ENCODE measurements at regions not wholly inside any gene's neighbourhood (a gene's known extent, or its start where the extent isn't known, plus 50 kb on each side); places are given as distances from the start of the nearest gene placed in this dataset.

DNA sequence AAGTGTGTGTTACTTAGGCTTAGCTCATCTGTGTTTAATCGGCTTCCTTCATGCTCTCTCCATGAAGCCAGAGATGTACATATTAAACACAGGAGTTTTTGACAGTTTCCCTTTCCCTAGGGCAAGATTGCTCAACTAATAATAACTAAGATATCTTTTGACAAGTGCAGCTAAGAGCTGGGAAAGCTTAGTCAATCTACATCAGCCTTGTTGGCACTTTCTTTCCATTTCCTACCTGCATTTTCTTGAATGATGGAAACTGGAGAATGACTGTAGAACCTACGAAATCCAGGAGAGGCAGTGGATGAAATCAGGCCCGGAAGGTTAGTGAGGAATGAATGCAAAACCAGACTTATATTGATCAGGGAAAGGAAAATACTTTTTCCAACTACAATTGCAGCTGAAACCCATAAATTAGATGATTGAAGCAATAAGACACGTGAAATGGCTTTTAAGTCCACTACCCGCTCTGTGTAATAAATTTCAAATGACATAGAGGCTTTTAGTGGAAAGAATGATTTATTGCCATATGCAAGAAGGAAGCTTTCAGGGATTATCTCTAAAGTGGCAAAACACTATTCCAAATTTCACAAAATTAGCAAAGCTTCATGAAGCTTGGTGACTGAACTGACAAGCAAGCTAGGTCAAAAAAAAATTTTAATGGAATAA, 237.2 kb upstream of the ID4 start:
- no peak overlapping the region for H3K9ac ChIP-seq
- TF ChIP-seq, protein P1, sequence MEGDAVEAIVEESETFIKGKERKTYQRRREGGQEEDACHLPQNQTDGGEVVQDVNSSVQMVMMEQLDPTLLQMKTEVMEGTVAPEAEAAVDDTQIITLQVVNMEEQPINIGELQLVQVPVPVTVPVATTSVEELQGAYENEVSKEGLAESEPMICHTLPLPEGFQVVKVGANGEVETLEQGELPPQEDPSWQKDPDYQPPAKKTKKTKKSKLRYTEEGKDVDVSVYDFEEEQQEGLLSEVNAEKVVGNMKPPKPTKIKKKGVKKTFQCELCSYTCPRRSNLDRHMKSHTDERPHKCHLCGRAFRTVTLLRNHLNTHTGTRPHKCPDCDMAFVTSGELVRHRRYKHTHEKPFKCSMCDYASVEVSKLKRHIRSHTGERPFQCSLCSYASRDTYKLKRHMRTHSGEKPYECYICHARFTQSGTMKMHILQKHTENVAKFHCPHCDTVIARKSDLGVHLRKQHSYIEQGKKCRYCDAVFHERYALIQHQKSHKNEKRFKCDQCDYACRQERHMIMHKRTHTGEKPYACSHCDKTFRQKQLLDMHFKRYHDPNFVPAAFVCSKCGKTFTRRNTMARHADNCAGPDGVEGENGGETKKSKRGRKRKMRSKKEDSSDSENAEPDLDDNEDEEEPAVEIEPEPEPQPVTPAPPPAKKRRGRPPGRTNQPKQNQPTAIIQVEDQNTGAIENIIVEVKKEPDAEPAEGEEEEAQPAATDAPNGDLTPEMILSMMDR (conservative IDR thresholded peaks at IDR 0.05; ENCODE audit: low read depth, low read length) = no peak
- H3K4me3 ChIP-seq (IDR thresholded peaks at IDR 0.05; ENCODE audit: insufficient read depth, low read depth, low read length) = no peak overlapping the region
- H3K36me3 ChIP-seq (ENCODE audit: insufficient read depth) = no peaks in the 10 kb centered on the region
- H3K27me3 ChIP-seq (ENCODE audit: insufficient read depth, low read depth) = no peaks in the 10 kb centered on the region
- no peaks in the 10 kb centered on the region for H3K79me2 ChIP-seq (ENCODE audit: insufficient read depth, low read depth)
- no peaks in the 10 kb centered on the region for H4K20me1 ChIP-seq (ENCODE audit: insufficient read depth)
- no peak overlapping the region for H2AFZ ChIP-seq (ENCODE audit: low read depth)
- H3K4me1 ChIP-seq (ENCODE audit: low read depth, poor library complexity, severe bottlenecking) = no peaks in the 10 kb centered on the region
- H3K27ac ChIP-seq = no peak overlapping the region
- H3K4me2 ChIP-seq = no peak overlapping the region

- TF ChIP-seq, protein P1 (conservative IDR thresholded peaks at IDR 0.05; ENCODE audit: low read depth, low read length) = no peak
- no peaks in the 10 kb centered on the region for H3K4me1 ChIP-seq (ENCODE audit: low read depth, poor library complexity, severe bottlenecking)
These were observed 234.6 kb upstream of the ID4 start for GRCh38 chr6:19602434-19603013.

GRCh38 chr6:19603721-19604120, 233.4 kb upstream of the ID4 start:
- Histone ChIP-seq H3K27ac (no peak overlapping the region), H3K4me2 (no peak overlapping the region)
- TF ChIP-seq, protein P1 (conservative IDR thresholded peaks at IDR 0.05; ENCODE audit: low read depth, low read length) = no peak

More at GRCh38 chr6:19602434-19603013, 234.6 kb upstream of the ID4 start:
- Histone ChIP-seq H3K4me2 (no peak overlapping the region), H4K20me1 (ENCODE audit: insufficient read depth) (no peaks in the 10 kb centered on the region), H3K4me3 (IDR thresholded peaks at IDR 0.05; ENCODE audit: insufficient read depth, low read depth, low read length) (no peak overlapping the region), H3K36me3 (ENCODE audit: insufficient read depth) (no peaks in the 10 kb centered on the region), H3K27ac (no peak overlapping the region), H2AFZ (ENCODE audit: low read depth) (no peak overlapping the region), H3K27me3 (ENCODE audit: insufficient read depth, low read depth) (no peaks in the 10 kb centered on the region), H3K79me2 (ENCODE audit: insufficient read depth, low read depth) (no peaks in the 10 kb centered on the region), H3K9ac (no peak overlapping the region)

GRCh38 chr6:19605624-19606023, 231.5 kb upstream of the ID4 start:
- H3K9ac ChIP-seq = no peak overlapping the region
- no peaks in the 10 kb centered on the region for H3K36me3 ChIP-seq (ENCODE audit: insufficient read depth)
- H3K79me2 ChIP-seq (ENCODE audit: insufficient read depth, low read depth) = no peaks in the 10 kb centered on the region
- H3K4me1 ChIP-seq (ENCODE audit: low read depth, poor library complexity, severe bottlenecking) = peaks cover 14% of the 10 kb centered on the region
- H4K20me1 ChIP-seq (ENCODE audit: insufficient read depth) = no peaks in the 10 kb centered on the region
- H3K27me3 ChIP-seq (ENCODE audit: insufficient read depth, low read depth) = no peaks in the 10 kb centered on the region
- no peak overlapping the region for H3K4me2 ChIP-seq
- no peak overlapping the region for H3K27ac ChIP-seq
- H2AFZ ChIP-seq (ENCODE audit: low read depth) = no peak overlapping the region
- no peak overlapping the region for H3K4me3 ChIP-seq (IDR thresholded peaks at IDR 0.05; ENCODE audit: insufficient read depth, low read depth, low read length)
- TF ChIP-seq, protein P1 (conservative IDR thresholded peaks at IDR 0.05; ENCODE audit: low read depth, low read length) = no peak

More at GRCh38 chr6:19603721-19604120, 233.4 kb upstream of the ID4 start:
- no peaks in the 10 kb centered on the region for H3K36me3 ChIP-seq (ENCODE audit: insufficient read depth)
- no peak overlapping the region for H2AFZ ChIP-seq (ENCODE audit: low read depth)
- no peak overlapping the region for H3K4me3 ChIP-seq (IDR thresholded peaks at IDR 0.05; ENCODE audit: insufficient read depth, low read depth, low read length)
- no peak overlapping the region for H3K9ac ChIP-seq
- H3K4me1 ChIP-seq (ENCODE audit: low read depth, poor library complexity, severe bottlenecking) = peaks cover 6% of the 10 kb centered on the region
- H3K79me2 ChIP-seq (ENCODE audit: insufficient read depth, low read depth) = no peaks in the 10 kb centered on the region
- H3K27me3 ChIP-seq (ENCODE audit: insufficient read depth, low read depth) = no peaks in the 10 kb centered on the region
- H4K20me1 ChIP-seq (ENCODE audit: insufficient read depth) = no peaks in the 10 kb centered on the region
